H1 (cell line): ENCODE measurements at regions not wholly inside any gene's neighbourhood (a gene's known extent, or its start where the extent isn't known, plus 50 kb on each side); places are given as distances from the start of the nearest gene placed in this dataset.

Experiments used
- CTCF ChIA-PET: fragments of 300-600 bp; sonication (Branson Sonifier 250); formaldehyde crosslinking; loops from one replicate; lab custom pipeline; 2021; ENCODE audit not compliant: partially characterized antibody; lab: Charles Lee
- POLR2A ChIA-PET: fragments of 300-600 bp; sonication (Branson Sonifier 250); formaldehyde crosslinking; loops from one replicate; lab custom pipeline; 2021; ENCODE audit warnings: inconsistent platforms; ENCODE audit not compliant: partially characterized antibody; lab: Charles Lee
- DNase-seq, 2 experiments: peaks; one replicate each; pipeline versions ENCODE4 v3.0.0 to v3.0.0-alpha.2; 2010 to 2022; ENCODE audit warnings: low spot score in 2 of 2, low read depth in 1 of 2, mixed read lengths in 1 of 2
- FAIRE-seq: peaks from 2 replicates; lab custom pipeline; 2011; peaks lifted over from hg19 to GRCh38; lab: Jason Lieb, UNC
- H2AFZ ChIP-seq: 2 replicates; pipeline ENCODE4 v1.8.1; 2012; ENCODE audit warnings: low read length, inconsistent platforms
- H2AK5ac ChIP-seq: 2 replicates; pipeline ENCODE4 v1.6.1; 2013; ENCODE audit warnings: low read depth, low read length
- H2BK120ac ChIP-seq: replicated peaks from 2 replicates; pipeline ENCODE3; 2013; ENCODE audit warnings: low read depth, low read length, inconsistent platforms
- H2BK12ac ChIP-seq: 2 replicates; pipeline ENCODE4 v1.6.1; 2013; ENCODE audit warnings: low read depth, low read length
- H2BK15ac ChIP-seq: 2 replicates; pipeline ENCODE4 v1.6.1; 2013; ENCODE audit warnings: low read length
- H2BK20ac ChIP-seq: 2 replicates; pipeline ENCODE4 v1.6.1; 2013; ENCODE audit warnings: low read length
- H2BK5ac ChIP-seq: 2 replicates; pipeline ENCODE4 v1.6.1; 2013; ENCODE audit warnings: low read depth, low read length
- H3K14ac ChIP-seq: 2 replicates; pipeline ENCODE4 v1.6.1; 2013; ENCODE audit warnings: inconsistent platforms; ENCODE audit not compliant: insufficient read length
- H3K18ac ChIP-seq: 2 replicates; pipeline ENCODE4 v1.6.1; 2013; ENCODE audit warnings: low read length; ENCODE audit errors: extremely low read depth
- H3K23ac ChIP-seq: 2 replicates; pipeline ENCODE4 v1.6.1; 2013; ENCODE audit warnings: inconsistent platforms; ENCODE audit not compliant: insufficient read length
- H3K23me2 ChIP-seq: 2 replicates; pipeline ENCODE4 v1.6.1; 2013; ENCODE audit warnings: low read depth, low read length
- H3K27ac ChIP-seq: 2 replicates; pipeline ENCODE4 v1.6.1; 2011; ENCODE audit warnings: low read depth, low read length, inconsistent platforms
- H3K27me3 ChIP-seq, 4 experiments: replicated peaks in 1 of 4; 1 replicate in 1 of 4; 2 replicates in 3 of 4; pipeline versions ENCODE4 v1.6.1 to v1.8.1; 2011 to 2013; ENCODE audit warnings: low read length in 3 of 4, mild to moderate bottlenecking in 3 of 4, inconsistent platforms in 2 of 4, mixed read lengths in 2 of 4, moderate library complexity in 1 of 4; ENCODE audit not compliant: control insufficient read depth in 3 of 4, insufficient read depth in 3 of 4; ENCODE audit errors: extremely low read depth in 1 of 4
- H3K36me3 ChIP-seq, 4 experiments: 2 replicates each; pipeline versions ENCODE4 v1.6.1 to v1.8.1; 2011 to 2013; ENCODE audit warnings: mild to moderate bottlenecking in 4 of 4, low read length in 3 of 4, moderate library complexity in 2 of 4, control low read depth in 1 of 4, inconsistent platforms in 1 of 4; ENCODE audit not compliant: insufficient read depth in 4 of 4, control insufficient read depth in 2 of 4
- H3K4ac ChIP-seq: replicated peaks from 2 replicates; pipeline ENCODE3; 2013; ENCODE audit warnings: low read length, low read depth, mixed read lengths, inconsistent platforms; ENCODE audit not compliant: insufficient read length
- H3K4me1 ChIP-seq, 4 experiments: replicated peaks in 1 of 4; 1 replicate in 1 of 4; 2 replicates in 3 of 4; pipeline versions ENCODE4 v1.6.1 to v1.8.1; 2011 to 2013; ENCODE audit warnings: low read length in 3 of 4, inconsistent platforms in 2 of 4, mixed read lengths in 1 of 4; ENCODE audit not compliant: insufficient read depth in 4 of 4, control insufficient read depth in 3 of 4
- H3K4me2 ChIP-seq, 2 experiments: 2 replicates each; pipeline versions ENCODE4 v1.6.1 to v1.8.1; 2011 to 2013; ENCODE audit warnings: low read depth in 2 of 2, low read length in 2 of 2, control low read depth in 1 of 2, inconsistent platforms in 1 of 2, mild to moderate bottlenecking in 1 of 2; ENCODE audit not compliant: insufficient read depth in 1 of 2
- H3K4me3 ChIP-seq, 4 experiments: fragments of 200-600, 300-600 bp in 1 of 4; sonication (generic), shearing (Covaris generic), sonication (Bioruptor Twin) in 1 of 4; 2 replicates each; pipeline versions ENCODE4 v1.5.1 to v1.8.1; 2011 to 2016; ENCODE audit warnings: low read length in 4 of 4, low read depth in 3 of 4, control low read depth in 2 of 4, inconsistent platforms in 2 of 4, mild to moderate bottlenecking in 2 of 4, mixed read lengths in 1 of 4, moderate library complexity in 1 of 4; ENCODE audit not compliant: insufficient read depth in 2 of 4; ENCODE audit errors: extremely low read depth in 1 of 4
- H3K56ac ChIP-seq: replicated peaks from 2 replicates; pipeline ENCODE3; 2013; ENCODE audit warnings: low read depth, mild to moderate bottlenecking, mixed read lengths, low read length, inconsistent platforms; ENCODE audit not compliant: insufficient read length
- H3K79me1 ChIP-seq: 2 replicates; pipeline ENCODE4 v1.6.1; 2013; ENCODE audit warnings: low read depth, low read length, control low read depth
- H3K79me2 ChIP-seq, 2 experiments: 2 replicates each; pipeline versions ENCODE4 v1.6.1 to v1.8.1; 2012 to 2013; ENCODE audit warnings: low read length in 2 of 2, mild to moderate bottlenecking in 2 of 2, inconsistent platforms in 1 of 2; ENCODE audit not compliant: insufficient read depth in 2 of 2, control insufficient read depth in 1 of 2
- H3K9ac ChIP-seq, 4 experiments: replicated peaks in 1 of 4; 1 replicate in 1 of 4; 2 replicates in 3 of 4; pipeline versions ENCODE4 v1.6.1 to v1.8.1; 2011 to 2013; ENCODE audit warnings: low read depth in 3 of 4, low read length in 3 of 4, control low read depth in 2 of 4, mild to moderate bottlenecking in 2 of 4, moderate library complexity in 2 of 4, inconsistent platforms in 1 of 4; ENCODE audit errors: extremely low read depth in 1 of 4
- H3K9me3 ChIP-seq, 2 experiments: 2 replicates each; pipeline versions ENCODE4 v1.6.1 to v1.8.1; 2012 to 2013; ENCODE audit warnings: mild to moderate bottlenecking in 2 of 2, moderate library complexity in 2 of 2, control low read depth in 1 of 2, inconsistent platforms in 1 of 2, low read depth in 1 of 2, low read length in 1 of 2, mixed read lengths in 1 of 2; ENCODE audit not compliant: insufficient read depth in 2 of 2
- H4K20me1 ChIP-seq, 2 experiments: replicated peaks in 1 of 2; 2 replicates each; pipeline versions ENCODE3 to v1.8.1; 2011 to 2013; ENCODE audit warnings: inconsistent platforms in 2 of 2, low read length in 2 of 2, mild to moderate bottlenecking in 1 of 2; ENCODE audit not compliant: insufficient read depth in 2 of 2, control insufficient read depth in 1 of 2
- H4K5ac ChIP-seq: 2 replicates; pipeline ENCODE4 v1.6.1; 2013; ENCODE audit warnings: low read length, low read depth, mixed read lengths, inconsistent platforms; ENCODE audit not compliant: insufficient read length
- H4K8ac ChIP-seq: 2 replicates; pipeline ENCODE4 v1.8.0; 2013; ENCODE audit warnings: mild to moderate bottlenecking, moderate library complexity, low read length, inconsistent platforms; ENCODE audit not compliant: insufficient read depth; ENCODE audit errors: extremely low read depth
- H4K91ac ChIP-seq: replicated peaks from 2 replicates; pipeline ENCODE3; 2013; ENCODE audit warnings: low read length, mixed read lengths, inconsistent platforms; ENCODE audit not compliant: insufficient read length
- CEBPB ChIP-seq: IDR thresholded peaks from 2 replicates; pipeline ENCODE4 v1.6.1; 2012; ENCODE audit warnings: low read depth, low read length
- CHD1 ChIP-seq: IDR thresholded peaks from 2 replicates; pipeline ENCODE4 v1.6.1; 2012; ENCODE audit warnings: low read depth, low read length, improper control_type of control experiment
- HDAC6 ChIP-seq: IDR thresholded peaks from one replicate; pipeline ENCODE4 v1.7.1; 2012; ENCODE audit warnings: low read depth, mild to moderate bottlenecking, inconsistent platforms, low read length, moderate library complexity
- KDM1A ChIP-seq: fragments of 200-600, 300-600 bp; sonication (generic); IDR thresholded peaks from 2 replicates; pipeline ENCODE4 v1.7.1; 2016; ENCODE audit warnings: mild to moderate bottlenecking, low read length, borderline replicate concordance
- KDM4A ChIP-seq: IDR thresholded peaks from one replicate; pipeline ENCODE4 v1.7.1; 2012; ENCODE audit warnings: low read depth, mild to moderate bottlenecking, moderate library complexity, low read length, inconsistent platforms; ENCODE audit not compliant: severe bottlenecking
- KDM5A ChIP-seq: fragments of 200-600 bp; IDR thresholded peaks from 2 replicates; pipeline ENCODE4 v1.7.1; 2012; ENCODE audit warnings: mild to moderate bottlenecking, low read length, inconsistent platforms, mixed read lengths
- RFX5 ChIP-seq: IDR thresholded peaks from 2 replicates; pipeline ENCODE4 v1.6.1; 2011; ENCODE audit warnings: low read depth, low read length, improper control_type of control experiment, borderline replicate concordance
- SP1 ChIP-seq: IDR thresholded peaks from 2 replicates; pipeline ENCODE4 v1.6.1; 2011; ENCODE audit warnings: low read depth, low read length
- SP2 ChIP-seq: IDR thresholded peaks from 2 replicates; pipeline ENCODE4 v1.6.1; 2012; ENCODE audit warnings: mild to moderate bottlenecking, low read length, inconsistent platforms
- WGBS, 2 experiments: shearing (Covaris generic) in 1 of 2; methylation state at CpG; one replicate each; pipeline versions ENCODE4 v1.1.6 to v1.1.7; 2013 to 2015; ENCODE audit warnings: low lambda C conversion rate in 2 of 2, mixed read lengths in 2 of 2, inconsistent platforms in 1 of 2, low coverage in 1 of 2, missing lambda C conversion rate in 1 of 2; ENCODE audit not compliant: insufficient replicate concordance in 2 of 2, insufficient coverage in 1 of 2, insufficient read length in 1 of 2; ENCODE audit errors: extremely low coverage in 1 of 2, missing lambda C conversion rate in 1 of 2; 5-methylcytosine and 5-hydroxymethylcytosine counted together
- TF ChIP-seq, protein P1 (sequence below): IDR thresholded peaks from 2 replicates; pipeline ENCODE4 v1.6.1; 2012; ENCODE audit warnings: inconsistent platforms
- TF ChIP-seq, protein P2 (sequence below): IDR thresholded peaks from 2 replicates; pipeline ENCODE4 v1.6.1; 2012; ENCODE audit warnings: low read length, inconsistent platforms
- TF ChIP-seq, protein P3 (sequence below): IDR thresholded peaks from 2 replicates; pipeline ENCODE4 v1.6.1; 2011; ENCODE audit warnings: low read length, improper control_type of control experiment

DNA sequence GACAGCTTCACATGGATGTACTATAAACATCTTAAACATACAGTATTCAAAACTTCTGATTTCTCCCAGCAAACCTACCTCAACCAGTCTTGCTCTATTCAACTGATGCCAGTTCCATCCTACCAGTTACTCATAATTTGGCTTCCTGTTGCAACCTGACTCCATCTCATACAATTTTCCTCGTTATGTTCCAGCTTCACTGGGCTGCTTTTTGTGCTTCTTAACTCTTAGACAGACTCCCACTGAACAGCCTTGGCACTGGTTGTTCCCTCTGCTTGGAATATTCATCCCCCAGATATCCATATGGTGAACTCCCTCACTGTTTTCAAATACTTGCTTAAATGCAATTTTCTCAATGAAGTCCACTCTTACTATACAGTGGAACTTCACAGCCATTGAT, 249.2 kb downstream of the AEBP2 start:
- Histone ChIP-seq H3K4me1 (no peaks in the 10 kb centered on the region), H4K5ac (no peak overlapping the region), H2BK20ac (no peak overlapping the region), H4K91ac (no peak overlapping the region), H3K4me2 (no peak overlapping the region), H2BK5ac (no peak overlapping the region), H3K4me3 (no peak overlapping the region), H3K79me1 (no peaks in the 10 kb centered on the region), H3K23me2 (no peaks in the 10 kb centered on the region), H3K56ac (no peak overlapping the region), H2AFZ (no peak overlapping the region), H2BK15ac (no peak overlapping the region), H3K36me3 (no peaks in the 10 kb centered on the region), H3K23ac (no peak overlapping the region), H3K27ac (no peak overlapping the region), H3K79me2 (no peaks in the 10 kb centered on the region), H4K8ac (no peak overlapping the region), H3K27me3 (no peaks in the 10 kb centered on the region), H3K18ac (no peak overlapping the region), H2BK120ac (no peak overlapping the region), H4K20me1 (no peaks in the 10 kb centered on the region), H3K9ac (no peak overlapping the region), H3K4ac (no peak overlapping the region), H2AK5ac (no peak overlapping the region), H3K14ac (no peak overlapping the region), H2BK12ac (no peak overlapping the region), H3K9me3 (no peaks in the 10 kb centered on the region)
- CTCF ChIA-PET, result no interaction called here
- FAIRE-seq (no peak), DNase-seq (no peak)
- WGBS, 2 experiments, result 83% methylated on average over 1 of the region's 1 CpG; no CpG with 5 or more reads in 1 of the 2 experiments
- POLR2A ChIA-PET, result no interaction called here
- TF ChIP-seq SP2 (no peak), KDM5A (no peak), KDM4A (no peak), KDM1A (no peak), RFX5 (no peak), HDAC6 (no peak), CEBPB (no peak), CHD1 (no peak), SP1 (no peak)
- TF ChIP-seq, protein P1, sequence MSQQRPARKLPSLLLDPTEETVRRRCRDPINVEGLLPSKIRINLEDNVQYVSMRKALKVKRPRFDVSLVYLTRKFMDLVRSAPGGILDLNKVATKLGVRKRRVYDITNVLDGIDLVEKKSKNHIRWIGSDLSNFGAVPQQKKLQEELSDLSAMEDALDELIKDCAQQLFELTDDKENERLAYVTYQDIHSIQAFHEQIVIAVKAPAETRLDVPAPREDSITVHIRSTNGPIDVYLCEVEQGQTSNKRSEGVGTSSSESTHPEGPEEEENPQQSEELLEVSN, result no peak
- TF ChIP-seq, protein P2, sequence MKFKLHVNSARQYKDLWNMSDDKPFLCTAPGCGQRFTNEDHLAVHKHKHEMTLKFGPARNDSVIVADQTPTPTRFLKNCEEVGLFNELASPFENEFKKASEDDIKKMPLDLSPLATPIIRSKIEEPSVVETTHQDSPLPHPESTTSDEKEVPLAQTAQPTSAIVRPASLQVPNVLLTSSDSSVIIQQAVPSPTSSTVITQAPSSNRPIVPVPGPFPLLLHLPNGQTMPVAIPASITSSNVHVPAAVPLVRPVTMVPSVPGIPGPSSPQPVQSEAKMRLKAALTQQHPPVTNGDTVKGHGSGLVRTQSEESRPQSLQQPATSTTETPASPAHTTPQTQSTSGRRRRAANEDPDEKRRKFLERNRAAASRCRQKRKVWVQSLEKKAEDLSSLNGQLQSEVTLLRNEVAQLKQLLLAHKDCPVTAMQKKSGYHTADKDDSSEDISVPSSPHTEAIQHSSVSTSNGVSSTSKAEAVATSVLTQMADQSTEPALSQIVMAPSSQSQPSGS, result no peak
- TF ChIP-seq, protein P3, sequence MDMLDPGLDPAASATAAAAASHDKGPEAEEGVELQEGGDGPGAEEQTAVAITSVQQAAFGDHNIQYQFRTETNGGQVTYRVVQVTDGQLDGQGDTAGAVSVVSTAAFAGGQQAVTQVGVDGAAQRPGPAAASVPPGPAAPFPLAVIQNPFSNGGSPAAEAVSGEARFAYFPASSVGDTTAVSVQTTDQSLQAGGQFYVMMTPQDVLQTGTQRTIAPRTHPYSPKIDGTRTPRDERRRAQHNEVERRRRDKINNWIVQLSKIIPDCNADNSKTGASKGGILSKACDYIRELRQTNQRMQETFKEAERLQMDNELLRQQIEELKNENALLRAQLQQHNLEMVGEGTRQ, result no peak
